ENCODE measurements at regions not wholly inside any gene's neighbourhood (a gene's known extent, or its start where the extent isn't known, plus 50 kb on each side); places are given as distances from the start of the nearest gene placed in this dataset.

GRCh38 chr2:198494931-198495330 is 690.5 kb downstream of the PLCL1 start:
- Mint-ChIP-seq H3K36me3 (no peaks in the 10 kb centered on the region), H3K4me1 (no peaks in the 10 kb centered on the region), H3K27me3 (peaks cover 3% of the 10 kb centered on the region), H3K9me3 (no peaks in the 10 kb centered on the region), H3K27ac (no peak overlapping the region), H3K4me3 (no peak overlapping the region)

GRCh38 chr2:198490748-198491147 is 686.4 kb downstream of the PLCL1 start:
- no peaks in the 10 kb centered on the region for H3K4me1 Mint-ChIP-seq
- H3K36me3 Mint-ChIP-seq = no peaks in the 10 kb centered on the region

GRCh38 chr2:198488964-198489363 is 684.6 kb downstream of the PLCL1 start:
- no peaks in the 10 kb centered on the region for H3K4me1 Mint-ChIP-seq
- no peaks in the 10 kb centered on the region for H3K36me3 Mint-ChIP-seq
- no peak overlapping the region for H3K4me3 Mint-ChIP-seq
- H3K27me3 Mint-ChIP-seq = no peaks in the 10 kb centered on the region
- no peaks in the 10 kb centered on the region for H3K9me3 Mint-ChIP-seq
- no peak overlapping the region for H3K27ac Mint-ChIP-seq

More at GRCh38 chr2:198490748-198491147, 686.4 kb downstream of the PLCL1 start:
- Mint-ChIP-seq H3K27ac (no peak overlapping the region), H3K4me3 (no peak overlapping the region), H3K27me3 (no peaks in the 10 kb centered on the region), H3K9me3 (no peaks in the 10 kb centered on the region)

- no peak overlapping the region for H3K27ac Mint-ChIP-seq
- H3K27me3 Mint-ChIP-seq = no peaks in the 10 kb centered on the region
- H3K9me3 Mint-ChIP-seq = no peaks in the 10 kb centered on the region
- H3K4me3 Mint-ChIP-seq = no peak overlapping the region
- no peaks in the 10 kb centered on the region for H3K4me1 Mint-ChIP-seq
- H3K36me3 Mint-ChIP-seq = no peaks in the 10 kb centered on the region
Observed at GRCh38 chr2:198483051-198483450, 678.7 kb downstream of the PLCL1 start.

GRCh38 chr2:198479065-198479464 is 674.7 kb downstream of the PLCL1 start:
- no peaks in the 10 kb centered on the region for H3K4me1 Mint-ChIP-seq
- no peak overlapping the region for H3K4me3 Mint-ChIP-seq
- H3K36me3 Mint-ChIP-seq = no peaks in the 10 kb centered on the region
- H3K27ac Mint-ChIP-seq = no peak overlapping the region
- no peaks in the 10 kb centered on the region for H3K9me3 Mint-ChIP-seq
- no peaks in the 10 kb centered on the region for H3K27me3 Mint-ChIP-seq

- H3K27me3 Mint-ChIP-seq = no peaks in the 10 kb centered on the region
Observed at GRCh38 chr2:198478361-198478760, 674.0 kb downstream of the PLCL1 start.

GRCh38 chr2:198476007-198476406 is 671.6 kb downstream of the PLCL1 start:
- Mint-ChIP-seq H3K4me3 (no peak overlapping the region), H3K9me3 (no peaks in the 10 kb centered on the region), H3K4me1 (no peaks in the 10 kb centered on the region), H3K27ac (no peak overlapping the region), H3K27me3 (no peaks in the 10 kb centered on the region), H3K36me3 (no peaks in the 10 kb centered on the region)

More at GRCh38 chr2:198478361-198478760, 674.0 kb downstream of the PLCL1 start:
- Mint-ChIP-seq H3K27ac (no peak overlapping the region), H3K9me3 (no peaks in the 10 kb centered on the region), H3K4me3 (no peak overlapping the region), H3K36me3 (no peaks in the 10 kb centered on the region), H3K4me1 (no peaks in the 10 kb centered on the region)

- Mint-ChIP-seq H3K36me3 (no peaks in the 10 kb centered on the region), H3K9me3 (no peaks in the 10 kb centered on the region), H3K27ac (no peak overlapping the region), H3K27me3 (peaks cover 3% of the 10 kb centered on the region), H3K4me1 (no peaks in the 10 kb centered on the region), H3K4me3 (no peak overlapping the region)
Observed at GRCh38 chr2:198471291-198471690, 666.9 kb downstream of the PLCL1 start.

- Mint-ChIP-seq H3K27ac (no peak overlapping the region), H3K36me3 (no peaks in the 10 kb centered on the region), H3K4me3 (no peak overlapping the region), H3K4me1 (no peaks in the 10 kb centered on the region), H3K9me3 (peaks cover 7% of the 10 kb centered on the region), H3K27me3 (peaks cover 5% of the 10 kb centered on the region)
Observed at GRCh38 chr2:198468136-198468535, 663.7 kb downstream of the PLCL1 start.

- H3K27me3 Mint-ChIP-seq = peaks cover 6% of the 10 kb centered on the region
- no peaks in the 10 kb centered on the region for H3K36me3 Mint-ChIP-seq
- H3K27ac Mint-ChIP-seq = no peak overlapping the region
- no peaks in the 10 kb centered on the region for H3K4me1 Mint-ChIP-seq
- no peak overlapping the region for H3K4me3 Mint-ChIP-seq
- H3K9me3 Mint-ChIP-seq = peaks cover 8% of the 10 kb centered on the region
Observed at GRCh38 chr2:198465970-198466369, 661.6 kb downstream of the PLCL1 start.

GRCh38 chr2:198456418-198456817 is 652.0 kb downstream of the PLCL1 start:
- peaks cover 8% of the 10 kb centered on the region for H3K27me3 Mint-ChIP-seq
- no peaks in the 10 kb centered on the region for H3K9me3 Mint-ChIP-seq
- H3K4me3 Mint-ChIP-seq = no peak overlapping the region

GRCh38 chr2:198453866-198454265 is 649.5 kb downstream of the PLCL1 start:
- H3K4me3 Mint-ChIP-seq = no peak overlapping the region
- H3K4me1 Mint-ChIP-seq = no peaks in the 10 kb centered on the region
- peaks cover 8% of the 10 kb centered on the region for H3K27me3 Mint-ChIP-seq
- H3K27ac Mint-ChIP-seq = no peak overlapping the region
- H3K9me3 Mint-ChIP-seq = no peaks in the 10 kb centered on the region
- no peaks in the 10 kb centered on the region for H3K36me3 Mint-ChIP-seq

More at GRCh38 chr2:198456418-198456817, 652.0 kb downstream of the PLCL1 start:
- H3K27ac Mint-ChIP-seq = no peak overlapping the region
- H3K36me3 Mint-ChIP-seq = no peaks in the 10 kb centered on the region
- no peaks in the 10 kb centered on the region for H3K4me1 Mint-ChIP-seq

GRCh38 chr2:198452327-198452726 is 647.9 kb downstream of the PLCL1 start:
- no peak overlapping the region for H3K4me3 Mint-ChIP-seq
- peaks cover 8% of the 10 kb centered on the region for H3K27me3 Mint-ChIP-seq
- no peaks in the 10 kb centered on the region for H3K36me3 Mint-ChIP-seq
- no peaks in the 10 kb centered on the region for H3K4me1 Mint-ChIP-seq
- H3K9me3 Mint-ChIP-seq = no peaks in the 10 kb centered on the region
- H3K27ac Mint-ChIP-seq = no peak overlapping the region

- Mint-ChIP-seq H3K36me3 (no peaks in the 10 kb centered on the region), H3K27ac (no peak overlapping the region), H3K4me1 (no peaks in the 10 kb centered on the region), H3K9me3 (no peaks in the 10 kb centered on the region), H3K27me3 (peaks cover 2% of the 10 kb centered on the region), H3K4me3 (no peak overlapping the region)
Observed at GRCh38 chr2:198448789-198449188, 644.4 kb downstream of the PLCL1 start.

GRCh38 chr2:198444800-198445287 is 640.5 kb downstream of the PLCL1 start:
- Mint-ChIP-seq H3K27me3 (peaks cover 4% of the 10 kb centered on the region), H3K36me3 (no peaks in the 10 kb centered on the region), H3K9me3 (no peaks in the 10 kb centered on the region), H3K4me3 (no peak overlapping the region), H3K27ac (no peak overlapping the region), H3K4me1 (no peaks in the 10 kb centered on the region)

GRCh38 chr2:198441901-198442300 is 637.5 kb downstream of the PLCL1 start:
- H3K4me3 Mint-ChIP-seq = no peak overlapping the region
- no peak overlapping the region for H3K27ac Mint-ChIP-seq
- H3K4me1 Mint-ChIP-seq = no peaks in the 10 kb centered on the region
- no peaks in the 10 kb centered on the region for H3K36me3 Mint-ChIP-seq
- no peaks in the 10 kb centered on the region for H3K9me3 Mint-ChIP-seq
- peaks cover 4% of the 10 kb centered on the region for H3K27me3 Mint-ChIP-seq

GRCh38 chr2:198441246-198441645 is 636.9 kb downstream of the PLCL1 start:
- Mint-ChIP-seq H3K9me3 (no peaks in the 10 kb centered on the region), H3K4me1 (no peaks in the 10 kb centered on the region), H3K27me3 (peaks cover 6% of the 10 kb centered on the region), H3K27ac (peak overlapping the region; percentile 44), H3K36me3 (no peaks in the 10 kb centered on the region), H3K4me3 (no peak overlapping the region)
